Endothelial cell of umbilical vein (primary cell): ENCODE measurements at regions not wholly inside any gene's neighbourhood (a gene's known extent, or its start where the extent isn't known, plus 50 kb on each side); places are given as distances from the start of the nearest gene placed in this dataset.

Experiments used
- BruUV-seq: library from RNA; stranded (reverse); fragments of 400-500 nt; replicated peaks from 2 replicates; lab custom pipeline; 2021; lab: Mats Ljungman, UMichigan
- CTCF ChIA-PET: fragments of 300-600, 350-600 bp; sonication (Branson Sonifier 250); formaldehyde crosslinking; loops from one replicate; lab custom pipeline; 2021; ENCODE audit warnings: antibody characterized with exemption, inconsistent platforms; lab: Charles Lee
- POLR2A ChIA-PET: fragments of 300-600, 350-600 bp; sonication (Branson Sonifier 250); formaldehyde crosslinking; loops from one replicate; lab custom pipeline; 2021; ENCODE audit warnings: antibody characterized with exemption, inconsistent platforms; lab: Charles Lee
- DNase-seq: peaks from one replicate; pipeline ENCODE4 v3.0.0-alpha.2; 2011; ENCODE audit warnings: low read depth, low spot score
- FAIRE-seq: peaks from 2 replicates; lab custom pipeline; 2011; peaks lifted over from hg19 to GRCh38; lab: Jason Lieb, UNC
- H2AFZ ChIP-seq: 2 replicates; pipeline ENCODE4 v1.6.0; 2012; ENCODE audit warnings: low read depth, low read length, control low read depth, inconsistent platforms
- H3K27ac ChIP-seq: 2 replicates; pipeline ENCODE4 v1.5.1; 2011; ENCODE audit warnings: low read depth, mild to moderate bottlenecking, control low read depth, low read length, moderate library complexity; ENCODE audit not compliant: insufficient read depth
- H3K27me3 ChIP-seq, 2 experiments: 2 replicates each; pipeline versions ENCODE4 v1.6.0 to v1.6.1; 2011; ENCODE audit warnings: low read length in 2 of 2, mixed read lengths in 1 of 2; ENCODE audit not compliant: control insufficient read depth in 2 of 2, insufficient read depth in 2 of 2
- H3K36me3 ChIP-seq, 2 experiments: 2 replicates in 1 of 2; 3 replicates in 1 of 2; pipeline ENCODE4 v1.5.1; 2011; ENCODE audit warnings: low read length in 2 of 2, mild to moderate bottlenecking in 1 of 2, moderate library complexity in 1 of 2; ENCODE audit not compliant: control insufficient read depth in 2 of 2, insufficient read depth in 2 of 2; ENCODE audit errors: extremely low read depth in 1 of 2
- H3K4me1 ChIP-seq: 3 replicates; pipeline ENCODE4 v1.5.1; 2011; ENCODE audit warnings: mild to moderate bottlenecking, low read length; ENCODE audit not compliant: control insufficient read depth, insufficient read depth; ENCODE audit errors: extremely low read depth
- H3K4me2 ChIP-seq: 2 replicates; pipeline ENCODE4 v1.6.1; 2011; ENCODE audit warnings: low read length, control low read depth, mixed read lengths; ENCODE audit not compliant: insufficient read depth
- H3K4me3 ChIP-seq, 3 experiments: fragments of 200-600 bp in 1 of 3; sonication (generic), shearing (Covaris generic) in 1 of 3; replicated peaks in 1 of 3; 2 replicates each; pipeline ENCODE4 v1.5.1; 2011 to 2016; ENCODE audit warnings: control low read depth in 3 of 3, low read length in 3 of 3, mild to moderate bottlenecking in 2 of 3, inconsistent platforms in 1 of 3, low read depth in 1 of 3, moderate library complexity in 1 of 3; ENCODE audit not compliant: insufficient read depth in 1 of 3
- H3K79me2 ChIP-seq: 2 replicates; pipeline ENCODE4 v1.6.0; 2012; ENCODE audit warnings: low read length, inconsistent platforms; ENCODE audit not compliant: control insufficient read depth, insufficient read depth
- H3K9ac ChIP-seq: replicated peaks from 2 replicates; pipeline ENCODE3; 2011; ENCODE audit warnings: low read length, control low read depth; ENCODE audit not compliant: insufficient read depth; ENCODE audit errors: extremely low read depth
- H3K9me1 ChIP-seq: replicated peaks from 3 replicates; pipeline ENCODE4 v1.6.0; 2011; ENCODE audit warnings: mild to moderate bottlenecking, low read length; ENCODE audit not compliant: control insufficient read depth, insufficient read depth; ENCODE audit errors: extremely low read depth
- H3K9me3 ChIP-seq: replicated peaks from 2 replicates; pipeline ENCODE4 v1.5.1; 2012; ENCODE audit warnings: low read length, inconsistent platforms; ENCODE audit not compliant: control insufficient read depth, insufficient read depth
- H4K20me1 ChIP-seq: replicated peaks from 2 replicates; pipeline ENCODE3; 2011; ENCODE audit warnings: mild to moderate bottlenecking, low read length; ENCODE audit not compliant: control insufficient read depth, insufficient read depth; ENCODE audit errors: extremely low read depth
- CTCF ChIP-seq, 2 donors: IDR thresholded peaks; 1 replicate in 1 of 2; 2 replicates in 1 of 2; pipeline ENCODE4 v1.5.1; 2011; ENCODE audit warnings: low read length in 2 of 2, mild to moderate bottlenecking in 2 of 2, moderate library complexity in 2 of 2, control low read depth in 1 of 2, inconsistent platforms in 1 of 2, low read depth in 1 of 2; ENCODE audit not compliant: insufficient read depth in 1 of 2; ENCODE audit errors: extremely low read depth in 1 of 2
- EZH2 ChIP-seq: IDR thresholded peaks from 2 replicates; pipeline ENCODE4 v1.6.1; 2012; ENCODE audit warnings: borderline replicate concordance, low read depth, mild to moderate bottlenecking, moderate library complexity, low read length, inconsistent platforms; ENCODE audit not compliant: severe bottlenecking
- FOS ChIP-seq: IDR thresholded peaks from 2 replicates; pipeline ENCODE4 v1.6.1; 2011; ENCODE audit warnings: mild to moderate bottlenecking, low read length, moderate library complexity, borderline replicate concordance; ENCODE audit not compliant: insufficient read depth
- GATA2 ChIP-seq: IDR thresholded peaks from 2 replicates; pipeline ENCODE4 v1.7.0; 2011; ENCODE audit warnings: low read depth, mild to moderate bottlenecking, moderate library complexity, mixed read lengths, low read length; ENCODE audit not compliant: insufficient read length, insufficient read depth
- JUN ChIP-seq: IDR thresholded peaks from 2 replicates; pipeline ENCODE4 v1.6.1; 2011; ENCODE audit warnings: borderline replicate concordance, low read depth; ENCODE audit not compliant: insufficient read length, insufficient read depth
- MAX ChIP-seq: IDR thresholded peaks from 2 replicates; pipeline ENCODE4 v1.6.1; 2011; ENCODE audit not compliant: insufficient read depth, insufficient read length
- MYC ChIP-seq: IDR thresholded peaks from one replicate; pipeline ENCODE4 v1.6.1; 2011; ENCODE audit warnings: mild to moderate bottlenecking, low read depth, low read length
- POLR2A ChIP-seq: IDR thresholded peaks from 2 replicates; pipeline ENCODE4 v1.6.1; 2012; ENCODE audit warnings: low read depth, mild to moderate bottlenecking, control low read depth, low read length
- POLR2AphosphoS5 ChIP-seq: IDR thresholded peaks from 2 replicates; pipeline ENCODE4 v1.6.1; 2012; ENCODE audit warnings: low read depth, mild to moderate bottlenecking, control low read depth, low read length, moderate library complexity; ENCODE audit not compliant: insufficient read depth
- dilution Hi-C: fragments of 300-500 bp; cut with MboI; formaldehyde crosslinking; loops from one replicate; pipeline ENCODE4 v1.15.0; 2019; ENCODE audit warnings: low sequenced_read_pairs; ENCODE audit not compliant: extremely low pct_ligation_motif_present
- intact Hi-C: fragments of 100-400 bp; cut with micrococcal nuclease; formaldehyde crosslinking; loops from one replicate; pipeline ENCODE4 v1.10.0; 2022

GRCh38 chr9:26234865-26235264 lies 556.6 kb upstream of the TUSC1 start:
- peaks cover 10% of the 10 kb centered on the region for H3K4me1 ChIP-seq
- no peaks in the 10 kb centered on the region for H3K79me2 ChIP-seq
- no peak overlapping the region for H3K9ac ChIP-seq
- no peaks in the 10 kb centered on the region for H3K9me3 ChIP-seq
- H2AFZ ChIP-seq, result no peak overlapping the region
- no TSS peak for BruUV-seq
- no peaks in the 10 kb centered on the region for H4K20me1 ChIP-seq
- TF ChIP-seq POLR2AphosphoS5, result no peak
- TF ChIP-seq JUN, result no peak
- no peak for TF ChIP-seq FOS
- no peak for TF ChIP-seq MAX
- TF ChIP-seq POLR2A, result no peak
- dilution Hi-C loops (no loop called here), intact Hi-C loops (no loop called here)
- H3K9me1 ChIP-seq, result no peaks in the 10 kb centered on the region
- H3K4me2 ChIP-seq, result no peak overlapping the region
- ChIA-PET POLR2A (no interaction called here), CTCF (no interaction called here)
- no peak overlapping the region for H3K27ac ChIP-seq
- FAIRE-seq (no peak), DNase-seq (no peak)
- H3K4me3 ChIP-seq, result no peak overlapping the region
- no peaks in the 10 kb centered on the region for H3K36me3 ChIP-seq
- no peaks in the 10 kb centered on the region for H3K27me3 ChIP-seq

- no peak for DNase-seq
- no peaks in the 10 kb centered on the region for H3K27me3 ChIP-seq
- TF ChIP-seq JUN (no peak), EZH2 (no peak), MAX (no peak), POLR2AphosphoS5 (no peak), POLR2A (no peak), CTCF (IDR thresholded peaks at IDR 0.05; ENCODE audit: extremely low read depth in 1 of 2, insufficient read depth in 1 of 2, low read depth in 1 of 2, low read length in 2 of 2) (no peak), FOS (no peak), GATA2 (no peak), MYC (no peak)
- no peak overlapping the region for H3K9ac ChIP-seq
- H3K4me1 ChIP-seq, result peaks cover 3% of the 10 kb centered on the region
- dilution Hi-C loops (no loop called here), intact Hi-C loops (no loop called here)
- H3K4me2 ChIP-seq, result no peak overlapping the region
- ChIA-PET CTCF (no interaction called here), POLR2A (no interaction called here)
- no peak overlapping the region for H3K4me3 ChIP-seq
- H3K9me3 ChIP-seq, result no peaks in the 10 kb centered on the region
- no peaks in the 10 kb centered on the region for H4K20me1 ChIP-seq
- H3K27ac ChIP-seq, result no peak overlapping the region
- no TSS peak for BruUV-seq
- H2AFZ ChIP-seq, result no peak overlapping the region
- H3K79me2 ChIP-seq, result no peaks in the 10 kb centered on the region
- no peak for FAIRE-seq
- H3K9me1 ChIP-seq, result no peaks in the 10 kb centered on the region
- H3K36me3 ChIP-seq, result no peaks in the 10 kb centered on the region
Measured at GRCh38 chr9:26231391-26231790, 553.1 kb upstream of the TUSC1 start.
